NCI-H2227 (cell line): ENCODE measurements at regions not wholly inside any gene's neighbourhood (a gene's known extent, or its start where the extent isn't known, plus 50 kb on each side); places are given as distances from the start of the nearest gene placed in this dataset.
A peak's percentile ranks its signal among the peaks of the same experiment; 100 is the strongest.
"Not testable (repeated sequence)": the region's sequence is repeated elsewhere in the genome, so short reads cannot be mapped to it uniquely, and the experiment has no call there.

Experiments
- DNase-seq: peaks from one replicate; lab custom pipeline; 2025; ENCODE audit not compliant: unreplicated experiment; lab: John Stamatoyannopoulos, UW

GRCh38 chr22:33142282-33143055 is 84.3 kb upstream of the SYN3 start:
- DNase-seq, result no peak

GRCh38 chr22:33139937-33140336 is 81.8 kb upstream of the SYN3 start:
- DNase-seq, result no peak

GRCh38 chr22:33138333-33138732 is 80.2 kb upstream of the SYN3 start:
- DNase-seq, result not testable (repeated sequence)

- DNase-seq, result no peak
Measured at GRCh38 chr22:33130473-33130872, 72.3 kb upstream of the SYN3 start.

GRCh38 chr22:33129621-33130020 is 71.4 kb upstream of the SYN3 start:
- no peak for DNase-seq

DNA sequence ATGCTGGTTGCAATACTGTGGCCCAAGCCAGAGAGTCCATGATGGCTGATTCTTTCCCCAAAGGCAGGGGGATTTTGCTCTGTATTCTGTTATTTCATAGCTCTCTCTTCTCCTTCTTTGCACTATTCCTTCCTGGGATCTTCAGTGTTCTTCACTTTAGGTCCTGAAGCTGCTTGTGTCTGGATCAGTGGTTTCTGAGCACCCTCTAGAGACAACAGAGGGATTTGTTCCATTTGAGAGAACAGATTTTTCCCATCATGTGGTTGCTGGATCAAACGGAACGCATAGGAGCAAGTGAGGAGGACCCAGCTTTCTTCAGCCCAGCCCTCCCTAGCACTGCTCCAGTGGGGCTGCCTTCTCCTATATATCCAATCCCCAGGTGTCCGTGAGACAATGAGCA is 68.7 kb upstream of the SYN3 start:
- peak; percentile 49 for DNase-seq

- no peak for DNase-seq
Measured at GRCh38 chr22:33124471-33124870, 66.3 kb upstream of the SYN3 start.

DNA sequence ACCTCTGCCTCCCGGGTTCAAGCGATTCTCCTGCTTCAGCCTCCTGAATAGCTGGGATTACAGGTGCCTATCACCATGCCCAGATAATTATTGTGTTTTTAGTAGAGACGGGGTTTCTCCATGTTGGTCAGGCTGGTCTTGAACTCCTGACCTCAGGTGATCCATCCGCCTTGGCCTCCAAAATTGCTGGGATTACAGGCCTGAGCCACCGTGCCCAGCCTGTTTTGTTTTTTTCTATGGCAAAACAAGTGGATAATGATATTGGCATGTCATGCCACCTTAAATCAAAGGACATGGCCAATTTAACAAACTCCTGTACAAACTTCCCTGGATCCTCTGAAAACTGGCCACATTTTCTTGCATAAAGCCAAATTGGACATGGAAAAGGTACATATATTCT is 64.3 kb upstream of the SYN3 start:
- not testable (repeated sequence) for DNase-seq

- no peak for DNase-seq
Measured at GRCh38 chr22:33119044-33119443, 60.9 kb upstream of the SYN3 start.

DNA sequence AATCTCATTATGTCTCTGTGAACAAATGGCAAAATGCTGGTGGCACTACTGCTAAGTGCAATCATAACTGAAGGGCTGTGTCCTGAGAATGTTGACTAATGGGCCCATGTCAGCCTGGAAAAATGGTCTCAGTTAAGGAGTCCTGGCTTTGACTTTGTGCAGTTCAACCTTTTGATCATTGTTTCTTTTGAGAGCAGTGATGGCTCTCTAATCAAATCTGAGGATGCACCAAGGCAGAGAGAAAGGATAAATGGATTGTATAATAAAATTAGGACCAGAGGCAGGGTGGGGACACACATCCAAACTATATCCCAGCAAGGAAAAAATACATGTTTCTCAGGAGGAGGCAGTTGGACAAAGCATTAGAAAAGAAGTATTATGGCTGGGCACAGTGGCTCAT is 59.6 kb upstream of the SYN3 start:
- DNase-seq, result no peak

DNA sequence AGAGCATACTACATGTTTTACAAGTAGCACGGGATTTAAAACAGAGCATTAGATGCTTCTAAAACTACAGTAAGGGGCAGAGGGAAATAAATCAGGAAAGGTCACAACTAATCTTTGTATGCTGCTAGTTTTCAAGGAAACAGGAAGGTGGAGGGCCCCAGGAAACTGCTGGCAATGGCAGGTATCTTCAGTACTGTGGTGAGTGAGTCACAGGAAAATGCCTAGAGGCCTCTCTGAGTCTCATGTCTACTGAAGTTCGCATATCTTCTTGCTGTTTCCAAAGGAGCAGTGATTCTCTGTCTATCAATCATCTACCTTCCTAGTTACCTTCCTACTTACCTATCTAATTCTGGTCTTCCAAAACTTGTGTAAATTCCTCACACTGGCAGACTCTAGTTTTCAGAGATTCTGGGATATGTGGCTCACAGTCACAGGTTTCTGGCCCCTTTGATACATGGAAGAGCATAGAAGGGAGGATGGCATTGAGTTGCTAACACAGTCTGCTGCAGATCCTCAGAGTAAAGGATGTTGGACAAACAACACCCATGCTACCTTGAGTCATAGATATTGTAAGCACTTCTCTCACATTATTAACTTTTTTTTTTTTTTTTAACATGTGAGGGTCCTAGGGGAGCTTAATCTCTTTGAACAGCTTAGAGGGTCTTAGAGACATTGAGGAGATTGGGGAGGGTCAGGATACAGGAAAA is 58.8 kb upstream of the SYN3 start:
- no peak for DNase-seq

DNA sequence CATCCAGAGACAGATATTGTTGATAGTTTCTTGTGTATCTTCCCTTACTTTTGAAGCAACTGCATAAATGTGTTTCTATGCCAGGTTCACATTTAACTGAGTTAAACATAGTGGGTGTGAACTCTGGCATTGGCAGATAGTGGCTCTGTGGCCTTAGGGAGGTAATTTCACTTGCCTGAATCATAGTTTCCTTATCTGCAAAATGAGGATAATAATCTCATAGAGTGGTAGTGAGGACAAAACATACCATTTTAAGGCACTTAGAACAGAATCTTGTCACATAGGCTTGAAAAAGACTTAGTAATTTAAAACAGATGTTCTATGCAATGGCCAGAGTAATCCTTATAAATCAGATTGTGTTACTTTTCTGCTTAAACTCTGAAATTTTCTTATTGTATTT is 56.4 kb upstream of the SYN3 start:
- DNase-seq, result peak; percentile 10

GRCh38 chr22:33112580-33112979 is 54.4 kb upstream of the SYN3 start:
- DNase-seq, result peak; percentile 87

GRCh38 chr22:33111491-33111890 is 53.3 kb upstream of the SYN3 start:
- peak; percentile 8 for DNase-seq

DNA sequence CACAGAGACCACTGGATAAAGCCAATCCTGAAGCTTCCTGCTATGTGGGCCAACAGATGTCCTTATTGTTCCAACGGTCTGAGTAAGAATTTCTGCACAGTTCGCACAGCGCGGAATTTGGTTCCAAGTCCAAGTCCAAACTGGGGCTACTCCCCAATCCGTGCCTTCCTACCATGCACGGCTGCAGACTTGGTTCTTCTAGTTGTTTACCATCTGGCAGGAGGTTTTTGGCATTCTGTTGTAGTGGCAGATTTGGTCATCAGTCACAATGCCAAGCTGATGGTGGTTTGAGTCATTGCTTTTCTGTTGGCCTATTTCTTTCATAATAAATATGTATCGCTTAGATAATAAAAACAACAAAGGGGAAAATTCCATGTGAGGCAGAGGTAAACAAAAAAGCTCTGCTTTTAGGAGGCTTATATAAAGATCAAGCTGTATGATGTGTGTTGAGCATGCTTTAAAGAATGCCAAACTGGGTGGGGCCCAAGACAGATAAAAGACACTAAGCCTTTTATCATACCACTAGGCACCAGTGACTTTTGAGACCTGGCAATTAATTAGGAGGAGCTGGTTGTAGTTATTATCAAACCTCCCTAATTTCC is 52.5 kb upstream of the SYN3 start:
- DNase-seq, result no peak

DNA sequence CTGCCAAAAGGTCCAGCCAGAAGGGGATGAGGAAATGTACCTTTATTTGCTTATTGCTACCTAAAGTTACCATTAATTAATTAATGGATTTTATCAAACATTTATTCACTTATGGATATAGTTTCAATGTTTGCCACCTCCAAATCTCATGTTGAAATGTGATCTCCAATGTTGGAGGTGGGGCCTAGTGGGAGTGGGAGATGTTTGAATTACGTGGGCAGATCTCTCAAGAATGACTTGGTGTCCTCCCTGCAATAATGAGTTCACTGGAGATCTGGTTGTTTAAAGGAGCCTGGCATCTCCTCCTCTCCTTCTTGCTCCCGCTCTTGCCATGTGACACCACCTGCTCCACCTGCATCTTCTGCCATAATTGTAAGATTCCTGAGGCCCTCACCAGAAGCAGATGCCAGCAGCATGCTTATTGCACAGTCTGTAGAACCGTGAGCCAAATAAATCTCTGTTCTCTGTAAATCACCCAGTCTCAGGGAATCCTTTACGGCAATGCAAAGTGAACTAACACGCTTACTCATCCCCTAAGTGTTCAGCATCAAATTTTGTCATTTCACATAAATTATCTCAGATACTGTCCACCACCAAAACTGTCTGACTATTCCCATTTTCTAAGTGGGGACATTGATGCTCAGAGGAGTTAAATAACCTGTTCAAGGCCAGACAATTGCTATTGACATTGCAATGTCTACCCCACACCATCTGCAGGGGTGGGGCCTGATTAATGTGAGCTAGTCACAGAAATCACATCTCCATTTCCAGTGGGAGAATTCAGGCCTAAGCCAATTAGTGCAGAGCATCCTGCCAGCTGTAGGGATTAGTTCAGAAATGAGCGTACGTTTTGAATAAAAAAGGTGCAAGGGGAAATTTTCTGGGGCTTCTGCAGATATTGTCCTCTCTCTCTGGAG is 51.6 kb upstream of the SYN3 start:
- DNase-seq, result no peak

DNA sequence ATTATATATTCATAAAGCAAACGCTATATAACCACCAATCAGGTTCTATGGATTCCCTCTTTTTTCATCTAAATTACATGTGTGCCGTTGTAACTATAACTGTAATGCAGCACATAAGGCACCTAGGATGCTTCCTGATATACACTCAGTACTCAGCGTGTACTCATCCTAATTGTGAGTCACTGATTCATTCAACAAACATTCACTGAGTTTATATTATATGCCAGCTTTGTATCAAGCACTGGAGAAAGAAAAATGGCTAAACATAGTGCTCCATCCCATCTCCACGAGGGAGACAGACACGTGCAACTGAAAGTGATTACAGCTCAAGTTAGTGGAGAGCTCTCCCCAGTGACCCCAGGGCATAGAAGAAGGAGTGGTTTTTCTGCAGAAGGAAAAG is 49.9 kb upstream of the SYN3 start:
- DNase-seq, result no peak
